GM04503 (cell line): ENCODE measurements at regions not wholly inside any gene's neighbourhood (a gene's known extent, or its start where the extent isn't known, plus 50 kb on each side); places are given as distances from the start of the nearest gene placed in this dataset.
"Not testable (repeated sequence)": the region's sequence is repeated elsewhere in the genome, so short reads cannot be mapped to it uniquely, and the experiment has no call there.

ENCODE experiments used
- DNase-seq: peaks from one replicate; pipeline ENCODE4 v3.0.0-alpha.2; 2012; ENCODE audit warnings: low read depth

GRCh38 chr3:110327870-110328269 lies 743.7 kb upstream of the NECTIN3 start:
- DNase-seq: no peak

GRCh38 chr3:110331562-110331961 lies 740.1 kb upstream of the NECTIN3 start:
- not testable (repeated sequence) for DNase-seq

GRCh38 chr3:110332629-110333028 lies 739.0 kb upstream of the NECTIN3 start:
- no peak for DNase-seq

- no peak for DNase-seq
Measured at GRCh38 chr3:110341047-110341446, 730.6 kb upstream of the NECTIN3 start.

GRCh38 chr3:110343376-110343775 lies 728.2 kb upstream of the NECTIN3 start:
- DNase-seq: no peak

GRCh38 chr3:110343945-110344344 lies 727.7 kb upstream of the NECTIN3 start:
- no peak for DNase-seq

GRCh38 chr3:110344487-110344886 lies 727.1 kb upstream of the NECTIN3 start:
- no peak for DNase-seq

- no peak for DNase-seq
Measured at GRCh38 chr3:110344897-110345767, 726.5 kb upstream of the NECTIN3 start.

- DNase-seq: no peak
Measured at GRCh38 chr3:110349295-110349694, 722.3 kb upstream of the NECTIN3 start.

GRCh38 chr3:110352841-110353604 lies 718.6 kb upstream of the NECTIN3 start:
- no peak for DNase-seq

- DNase-seq: no peak
Measured at GRCh38 chr3:110362751-110363150, 708.9 kb upstream of the NECTIN3 start.

- not testable (repeated sequence) for DNase-seq
Measured at GRCh38 chr3:110367289-110367688, 704.3 kb upstream of the NECTIN3 start.

GRCh38 chr3:110375751-110376518 lies 695.7 kb upstream of the NECTIN3 start:
- no peak for DNase-seq

GRCh38 chr3:110378481-110378880 lies 693.1 kb upstream of the NECTIN3 start:
- no peak for DNase-seq

- no peak for DNase-seq
Measured at GRCh38 chr3:110381992-110382391, 689.6 kb upstream of the NECTIN3 start.

GRCh38 chr3:110383356-110383755 lies 688.3 kb upstream of the NECTIN3 start:
- DNase-seq: no peak

GRCh38 chr3:110384601-110385000 lies 687.0 kb upstream of the NECTIN3 start:
- DNase-seq: no peak

- no peak for DNase-seq
Measured at GRCh38 chr3:110389005-110389404, 682.6 kb upstream of the NECTIN3 start.

GRCh38 chr3:110390372-110390771 lies 681.2 kb upstream of the NECTIN3 start:
- DNase-seq: no peak

GRCh38 chr3:110391042-110391441 lies 680.6 kb upstream of the NECTIN3 start:
- DNase-seq: no peak

GRCh38 chr3:110391640-110392395 lies 679.8 kb upstream of the NECTIN3 start:
- DNase-seq: no peak

- DNase-seq: no peak
Measured at GRCh38 chr3:110393941-110394340, 677.7 kb upstream of the NECTIN3 start.
